Stimulated activated CD4-positive, alpha-beta T cell treated with anti-CD3 and anti-CD28 coated beads, Interleukin-15, amount 100 ng/mL, for 48 hours (primary cell): ENCODE measurements at regions not wholly inside any gene's neighbourhood (a gene's known extent, or its start where the extent isn't known, plus 50 kb on each side); places are given as distances from the start of the nearest gene placed in this dataset.

Experiments
- DNase-seq, 2 donors: peaks; one replicate each; pipeline ENCODE4 v3.0.0-alpha.2; 2020; ENCODE audit warnings: low read depth in 2 of 2

GRCh38 chr12:24138041-24138440 lies 188.6 kb upstream of the SOX5 start:
- DNase-seq: no peak

DNA sequence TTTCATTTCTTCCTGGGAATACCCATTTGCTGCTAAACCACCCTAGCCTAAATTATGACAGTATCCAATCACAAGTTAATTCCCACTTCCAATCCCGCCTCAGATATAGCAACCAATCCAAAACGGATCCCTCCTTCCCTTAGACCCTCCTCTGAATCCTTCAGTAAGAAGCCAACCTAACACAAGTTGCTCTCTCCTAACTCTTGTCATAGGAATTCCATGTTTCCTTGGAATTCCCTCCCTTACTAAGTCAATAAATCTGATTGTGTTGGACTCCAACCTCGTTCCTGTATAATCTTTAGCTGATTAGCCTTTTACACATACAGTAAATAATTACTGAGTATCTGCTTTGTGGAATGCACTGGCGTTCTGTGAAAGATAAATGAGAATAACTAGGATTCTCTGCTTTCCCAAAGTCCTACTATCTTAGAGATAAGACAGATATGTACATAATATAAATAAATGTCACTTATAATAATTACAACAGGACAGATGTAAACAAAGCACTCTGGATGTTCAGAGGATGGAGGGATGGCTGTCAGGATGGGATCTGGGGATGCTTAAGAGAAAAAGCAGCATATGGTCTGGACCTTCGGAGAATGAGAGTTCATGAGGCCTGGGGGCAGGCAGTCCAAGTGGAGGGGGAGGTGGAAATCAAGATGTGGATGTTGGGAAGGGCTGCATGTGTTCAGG lies 185.8 kb upstream of the SOX5 start:
- no peak for DNase-seq

- DNase-seq: no peak
These were observed 184.6 kb upstream of the SOX5 start for GRCh38 chr12:24134092-24134491.

- DNase-seq: no peak
These were observed 183.9 kb upstream of the SOX5 start for GRCh38 chr12:24133384-24133783.

- no peak for DNase-seq
These were observed 178.7 kb upstream of the SOX5 start for GRCh38 chr12:24127919-24128721.

DNA sequence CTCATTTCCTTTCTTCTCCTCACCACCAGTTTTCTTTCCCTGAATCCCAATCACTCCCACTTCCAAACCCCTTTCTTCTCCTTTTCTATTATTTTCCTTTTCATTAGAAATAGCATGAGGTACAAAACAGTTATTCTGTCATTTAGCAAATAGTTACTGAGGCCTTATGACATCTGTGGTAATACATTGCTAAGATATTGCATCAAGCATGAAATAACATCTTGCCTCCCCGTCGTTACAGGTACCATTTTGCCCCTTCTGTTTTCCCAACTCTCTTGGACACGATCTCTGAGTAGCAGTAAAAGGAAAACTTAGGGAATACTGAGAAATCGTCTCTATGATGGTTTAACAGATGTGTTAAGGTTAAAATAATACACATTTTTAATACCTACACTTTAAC lies 175.8 kb upstream of the SOX5 start:
- no peak for DNase-seq

GRCh38 chr12:24121911-24122310 lies 172.4 kb upstream of the SOX5 start:
- no peak for DNase-seq

GRCh38 chr12:24118668-24119067 lies 169.2 kb upstream of the SOX5 start:
- DNase-seq: no peak

DNA sequence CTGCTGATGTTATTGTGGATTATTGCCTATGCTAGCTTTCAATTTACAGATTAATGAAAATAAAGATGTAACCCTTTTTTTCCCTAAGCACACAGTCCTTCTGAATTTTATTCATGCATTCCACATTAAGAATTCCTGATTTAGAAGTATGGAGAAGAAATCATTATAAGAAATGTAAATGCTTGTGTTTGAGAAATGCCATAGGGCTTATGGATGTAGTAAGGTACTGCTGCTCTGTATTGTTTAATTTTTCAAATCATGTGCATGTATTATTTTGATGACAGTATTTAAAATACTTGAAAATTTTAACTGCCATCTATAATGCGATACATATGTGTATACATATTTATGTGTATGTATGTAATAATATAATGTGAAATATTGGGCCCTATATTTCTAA lies 167.1 kb upstream of the SOX5 start:
- DNase-seq: no peak

GRCh38 chr12:24113701-24114100 lies 164.2 kb upstream of the SOX5 start:
- DNase-seq: no peak

- no peak for DNase-seq
These were observed 162.1 kb upstream of the SOX5 start for GRCh38 chr12:24111616-24112015.

DNA sequence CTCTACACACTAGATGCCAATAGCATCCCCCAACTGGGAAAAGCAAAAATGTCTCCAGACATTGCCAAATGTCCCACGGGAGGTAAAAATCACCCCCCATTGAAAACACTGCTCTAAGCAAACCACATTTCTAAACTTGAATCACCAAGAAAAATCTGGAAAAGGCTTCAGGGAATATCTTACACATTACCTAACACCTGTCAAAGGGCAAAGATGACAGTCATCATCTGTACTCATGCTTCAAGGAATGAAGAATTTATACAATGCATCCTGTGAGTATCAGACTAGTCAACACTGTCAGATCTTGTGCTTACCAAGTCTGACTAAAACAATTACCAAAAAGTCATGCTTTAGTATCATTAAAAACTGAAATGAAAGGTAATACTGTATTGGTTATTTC lies 161.6 kb upstream of the SOX5 start:
- no peak for DNase-seq

- DNase-seq: no peak
These were observed 160.0 kb upstream of the SOX5 start for GRCh38 chr12:24109381-24110039.

GRCh38 chr12:24102676-24103075 lies 153.2 kb upstream of the SOX5 start:
- DNase-seq: no peak

- DNase-seq: no peak
These were observed 150.1 kb upstream of the SOX5 start for GRCh38 chr12:24099576-24099975.

GRCh38 chr12:24095245-24095644 lies 145.8 kb upstream of the SOX5 start:
- no peak for DNase-seq

DNA sequence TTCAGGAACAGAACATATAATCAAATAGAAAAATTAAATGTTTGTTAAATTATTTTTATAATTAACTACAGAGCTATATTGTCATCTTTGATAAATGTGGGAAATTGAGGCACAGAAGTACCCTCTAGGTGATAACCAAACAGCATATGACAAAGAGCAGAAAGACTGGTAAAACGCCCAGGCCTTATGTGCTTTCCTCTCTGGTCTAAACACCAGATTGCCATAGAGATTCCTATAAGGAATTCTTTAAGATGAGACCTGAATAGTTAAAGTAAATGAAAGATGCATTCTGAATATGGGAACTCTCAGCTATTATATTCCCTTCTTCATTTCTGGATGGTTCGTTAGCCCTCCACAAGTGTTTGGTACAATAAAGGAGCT lies 140.0 kb upstream of the SOX5 start:
- no peak for DNase-seq

DNA sequence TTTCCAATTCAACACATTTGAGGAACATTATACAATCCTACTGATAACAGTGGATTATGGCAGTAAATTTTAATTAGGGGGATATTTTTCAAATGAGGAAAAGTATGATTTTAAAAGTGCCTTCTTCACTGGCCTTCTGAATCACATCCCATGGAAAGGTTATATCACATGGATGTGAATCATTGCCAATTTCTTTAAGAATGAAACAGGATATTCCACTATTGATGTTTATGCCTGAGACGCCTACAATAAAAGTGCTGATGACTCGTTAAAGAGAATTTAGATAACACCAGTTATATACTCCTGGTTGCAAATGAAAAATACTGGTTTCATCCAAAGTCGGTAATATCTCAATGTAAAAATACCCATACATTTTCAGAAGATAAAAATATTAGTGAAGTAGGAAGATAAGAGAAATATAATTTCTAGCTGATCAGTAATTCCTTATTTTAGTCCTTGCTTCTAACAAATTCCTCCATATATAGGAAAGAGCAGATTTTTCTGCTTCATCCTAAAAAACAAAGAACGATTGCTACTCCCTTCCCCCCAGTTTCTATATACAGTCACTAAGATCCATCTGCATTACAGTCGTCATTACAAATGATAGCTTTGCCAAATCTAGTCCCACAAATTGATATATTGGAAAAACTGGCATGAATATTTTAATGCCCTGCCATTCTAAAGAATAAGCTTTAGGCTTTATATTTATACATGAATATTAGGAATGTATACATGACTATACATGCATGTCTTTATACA lies 139.5 kb upstream of the SOX5 start:
- DNase-seq: no peak

DNA sequence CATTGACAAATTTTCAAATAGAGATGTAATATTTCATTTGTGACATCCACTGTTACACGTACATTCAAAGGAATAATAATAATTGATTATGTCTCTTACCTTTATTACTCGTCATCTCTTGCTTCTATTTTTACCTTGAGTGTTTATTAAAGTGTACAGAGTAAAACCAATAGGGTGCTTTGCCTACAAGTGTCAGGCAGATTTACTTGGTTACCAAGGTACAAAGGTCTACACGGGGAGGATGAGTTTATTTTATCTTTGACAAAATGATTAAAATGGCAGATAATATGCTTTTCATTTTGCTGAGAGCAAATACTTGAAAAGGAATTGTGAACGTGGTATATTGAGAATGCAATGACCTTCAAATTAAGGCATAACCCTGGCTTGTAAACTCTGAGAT lies 137.8 kb upstream of the SOX5 start:
- DNase-seq: no peak

GRCh38 chr12:24084800-24085199 lies 135.3 kb upstream of the SOX5 start:
- no peak for DNase-seq

- no peak for DNase-seq
These were observed 134.4 kb upstream of the SOX5 start for GRCh38 chr12:24083838-24084237.

- no peak for DNase-seq
These were observed 132.1 kb upstream of the SOX5 start for GRCh38 chr12:24081606-24082005.
